Endothelial cell of umbilical vein (primary cell): ENCODE measurements at regions not wholly inside any gene's neighbourhood (a gene's known extent, or its start where the extent isn't known, plus 50 kb on each side); places are given as distances from the start of the nearest gene placed in this dataset.
A peak's percentile ranks its signal among the peaks of the same experiment; 100 is the strongest.
"Not testable (repeated sequence)": the region's sequence is repeated elsewhere in the genome, so short reads cannot be mapped to it uniquely, and the experiment has no call there.

Experiments
- BruUV-seq: library from RNA; stranded (reverse); fragments of 400-500 nt; replicated peaks from 2 replicates; lab custom pipeline; 2021; lab: Mats Ljungman, UMichigan
- CTCF ChIA-PET: fragments of 300-600, 350-600 bp; sonication (Branson Sonifier 250); formaldehyde crosslinking; loops from one replicate; lab custom pipeline; 2021; ENCODE audit warnings: antibody characterized with exemption, inconsistent platforms; lab: Charles Lee
- POLR2A ChIA-PET: fragments of 300-600, 350-600 bp; sonication (Branson Sonifier 250); formaldehyde crosslinking; loops from one replicate; lab custom pipeline; 2021; ENCODE audit warnings: antibody characterized with exemption, inconsistent platforms; lab: Charles Lee
- DNase-seq: peaks from one replicate; pipeline ENCODE4 v3.0.0-alpha.2; 2011; ENCODE audit warnings: low read depth, low spot score
- FAIRE-seq: peaks from 2 replicates; lab custom pipeline; 2011; peaks lifted over from hg19 to GRCh38; lab: Jason Lieb, UNC
- H2AFZ ChIP-seq: 2 replicates; pipeline ENCODE4 v1.6.0; 2012; ENCODE audit warnings: low read depth, low read length, control low read depth, inconsistent platforms
- H3K27ac ChIP-seq: 2 replicates; pipeline ENCODE4 v1.5.1; 2011; ENCODE audit warnings: low read depth, mild to moderate bottlenecking, control low read depth, low read length, moderate library complexity; ENCODE audit not compliant: insufficient read depth
- H3K27me3 ChIP-seq, 2 experiments: 2 replicates each; pipeline versions ENCODE4 v1.6.0 to v1.6.1; 2011; ENCODE audit warnings: low read length in 2 of 2, mixed read lengths in 1 of 2; ENCODE audit not compliant: control insufficient read depth in 2 of 2, insufficient read depth in 2 of 2
- H3K36me3 ChIP-seq, 2 experiments: 2 replicates in 1 of 2; 3 replicates in 1 of 2; pipeline ENCODE4 v1.5.1; 2011; ENCODE audit warnings: low read length in 2 of 2, mild to moderate bottlenecking in 1 of 2, moderate library complexity in 1 of 2; ENCODE audit not compliant: control insufficient read depth in 2 of 2, insufficient read depth in 2 of 2; ENCODE audit errors: extremely low read depth in 1 of 2
- H3K4me1 ChIP-seq: 3 replicates; pipeline ENCODE4 v1.5.1; 2011; ENCODE audit warnings: mild to moderate bottlenecking, low read length; ENCODE audit not compliant: control insufficient read depth, insufficient read depth; ENCODE audit errors: extremely low read depth
- H3K4me2 ChIP-seq: 2 replicates; pipeline ENCODE4 v1.6.1; 2011; ENCODE audit warnings: low read length, control low read depth, mixed read lengths; ENCODE audit not compliant: insufficient read depth
- H3K4me3 ChIP-seq, 3 experiments: fragments of 200-600 bp in 1 of 3; sonication (generic), shearing (Covaris generic) in 1 of 3; replicated peaks in 1 of 3; 2 replicates each; pipeline ENCODE4 v1.5.1; 2011 to 2016; ENCODE audit warnings: control low read depth in 3 of 3, low read length in 3 of 3, mild to moderate bottlenecking in 2 of 3, inconsistent platforms in 1 of 3, low read depth in 1 of 3, moderate library complexity in 1 of 3; ENCODE audit not compliant: insufficient read depth in 1 of 3
- H3K79me2 ChIP-seq: 2 replicates; pipeline ENCODE4 v1.6.0; 2012; ENCODE audit warnings: low read length, inconsistent platforms; ENCODE audit not compliant: control insufficient read depth, insufficient read depth
- H3K9ac ChIP-seq: replicated peaks from 2 replicates; pipeline ENCODE3; 2011; ENCODE audit warnings: low read length, control low read depth; ENCODE audit not compliant: insufficient read depth; ENCODE audit errors: extremely low read depth
- H3K9me1 ChIP-seq: replicated peaks from 3 replicates; pipeline ENCODE4 v1.6.0; 2011; ENCODE audit warnings: mild to moderate bottlenecking, low read length; ENCODE audit not compliant: control insufficient read depth, insufficient read depth; ENCODE audit errors: extremely low read depth
- H3K9me3 ChIP-seq: replicated peaks from 2 replicates; pipeline ENCODE4 v1.5.1; 2012; ENCODE audit warnings: low read length, inconsistent platforms; ENCODE audit not compliant: control insufficient read depth, insufficient read depth
- H4K20me1 ChIP-seq: replicated peaks from 2 replicates; pipeline ENCODE3; 2011; ENCODE audit warnings: mild to moderate bottlenecking, low read length; ENCODE audit not compliant: control insufficient read depth, insufficient read depth; ENCODE audit errors: extremely low read depth
- CTCF ChIP-seq, 2 donors: IDR thresholded peaks; 1 replicate in 1 of 2; 2 replicates in 1 of 2; pipeline ENCODE4 v1.5.1; 2011; ENCODE audit warnings: low read length in 2 of 2, mild to moderate bottlenecking in 2 of 2, moderate library complexity in 2 of 2, control low read depth in 1 of 2, inconsistent platforms in 1 of 2, low read depth in 1 of 2; ENCODE audit not compliant: insufficient read depth in 1 of 2; ENCODE audit errors: extremely low read depth in 1 of 2
- EZH2 ChIP-seq: IDR thresholded peaks from 2 replicates; pipeline ENCODE4 v1.6.1; 2012; ENCODE audit warnings: borderline replicate concordance, low read depth, mild to moderate bottlenecking, moderate library complexity, low read length, inconsistent platforms; ENCODE audit not compliant: severe bottlenecking
- FOS ChIP-seq: IDR thresholded peaks from 2 replicates; pipeline ENCODE4 v1.6.1; 2011; ENCODE audit warnings: mild to moderate bottlenecking, low read length, moderate library complexity, borderline replicate concordance; ENCODE audit not compliant: insufficient read depth
- GATA2 ChIP-seq: IDR thresholded peaks from 2 replicates; pipeline ENCODE4 v1.7.0; 2011; ENCODE audit warnings: low read depth, mild to moderate bottlenecking, moderate library complexity, mixed read lengths, low read length; ENCODE audit not compliant: insufficient read length, insufficient read depth
- JUN ChIP-seq: IDR thresholded peaks from 2 replicates; pipeline ENCODE4 v1.6.1; 2011; ENCODE audit warnings: borderline replicate concordance, low read depth; ENCODE audit not compliant: insufficient read length, insufficient read depth
- MAX ChIP-seq: IDR thresholded peaks from 2 replicates; pipeline ENCODE4 v1.6.1; 2011; ENCODE audit not compliant: insufficient read depth, insufficient read length
- MYC ChIP-seq: IDR thresholded peaks from one replicate; pipeline ENCODE4 v1.6.1; 2011; ENCODE audit warnings: mild to moderate bottlenecking, low read depth, low read length
- POLR2A ChIP-seq: IDR thresholded peaks from 2 replicates; pipeline ENCODE4 v1.6.1; 2012; ENCODE audit warnings: low read depth, mild to moderate bottlenecking, control low read depth, low read length
- POLR2AphosphoS5 ChIP-seq: IDR thresholded peaks from 2 replicates; pipeline ENCODE4 v1.6.1; 2012; ENCODE audit warnings: low read depth, mild to moderate bottlenecking, control low read depth, low read length, moderate library complexity; ENCODE audit not compliant: insufficient read depth
- dilution Hi-C: fragments of 300-500 bp; cut with MboI; formaldehyde crosslinking; loops from one replicate; pipeline ENCODE4 v1.15.0; 2019; ENCODE audit warnings: low sequenced_read_pairs; ENCODE audit not compliant: extremely low pct_ligation_motif_present
- intact Hi-C: fragments of 100-400 bp; cut with micrococcal nuclease; formaldehyde crosslinking; loops from one replicate; pipeline ENCODE4 v1.10.0; 2022

DNA sequence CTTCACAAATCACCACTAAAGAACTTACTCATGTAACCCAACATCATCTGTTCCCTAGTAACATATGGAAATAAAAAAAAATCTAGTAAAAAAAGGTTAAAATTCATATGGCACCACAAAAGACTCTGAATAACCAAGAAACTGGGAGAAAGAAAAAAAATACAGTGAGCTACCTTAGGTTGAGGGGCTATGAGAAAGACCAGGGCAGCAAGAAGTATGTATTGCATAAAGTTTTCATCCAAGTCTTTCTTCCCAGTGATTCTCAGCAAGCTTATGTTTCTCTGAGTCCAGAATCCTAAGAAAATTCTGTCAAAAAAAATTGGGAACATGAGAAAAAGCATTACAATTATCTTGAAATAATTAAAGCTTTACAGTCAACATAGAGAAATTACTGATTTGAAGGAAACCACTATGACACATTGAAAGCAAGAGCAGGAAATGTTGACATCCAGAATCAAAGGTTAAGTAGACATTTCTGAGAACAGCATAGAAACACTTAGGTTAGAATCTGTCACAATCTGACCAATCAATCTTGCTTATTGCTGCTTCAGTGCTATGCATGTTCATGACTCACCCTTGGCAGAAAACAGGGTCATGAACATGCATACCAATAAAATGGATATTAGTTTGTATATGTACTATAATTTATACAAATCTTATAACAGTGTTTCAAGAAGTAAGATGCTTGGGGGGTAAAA is 494.0 kb upstream of the POT1 start:
- dilution Hi-C loops (no loop called here), intact Hi-C loops (loop anchor here (2.0 to 10.0 kb wide), 2 partner anchors 67 to 359 kb away; no protein-coding TSS in a partner anchor)
- TF ChIP-seq POLR2A = no peak
- TF ChIP-seq JUN = peak; percentile 94
- peak; percentile 74 for TF ChIP-seq POLR2AphosphoS5
- TF ChIP-seq GATA2 = peak; percentile 90
- TF ChIP-seq FOS = peak; percentile 93
- no peak for TF ChIP-seq MYC
- TF ChIP-seq CTCF (IDR thresholded peaks at IDR 0.05; ENCODE audit: extremely low read depth in 1 of 2, insufficient read depth in 1 of 2, low read depth in 1 of 2, low read length in 2 of 2) = no peak
- no peak for TF ChIP-seq EZH2
- TF ChIP-seq MAX = no peak
- H3K9me1 ChIP-seq = no peaks in the 10 kb centered on the region
- TSS peak; percentile 54 for BruUV-seq
- H3K36me3 ChIP-seq = no peaks in the 10 kb centered on the region
- no peak overlapping the region for H3K4me3 ChIP-seq
- H3K9me3 ChIP-seq = no peaks in the 10 kb centered on the region
- no peak overlapping the region for H3K9ac ChIP-seq
- ChIA-PET CTCF (interaction anchor here (1.1 to 1.5 kb wide), 3 partner anchors 10 to 363 kb away, joined by 3 to 6 read pairs (median 5); no protein-coding TSS in a partner anchor), POLR2A (no interaction called here)
- H2AFZ ChIP-seq = peak overlapping the region; percentile 35
- H3K4me1 ChIP-seq = peaks cover 21% of the 10 kb centered on the region
- no peaks in the 10 kb centered on the region for H3K27me3 ChIP-seq
- no peaks in the 10 kb centered on the region for H4K20me1 ChIP-seq
- peak overlapping the region; percentile 43 for H3K4me2 ChIP-seq
- peak overlapping the region; percentile 52 for H3K27ac ChIP-seq
- DNase-seq (peak; percentile 94), FAIRE-seq (peak; percentile 94)
- H3K79me2 ChIP-seq = no peaks in the 10 kb centered on the region

DNA sequence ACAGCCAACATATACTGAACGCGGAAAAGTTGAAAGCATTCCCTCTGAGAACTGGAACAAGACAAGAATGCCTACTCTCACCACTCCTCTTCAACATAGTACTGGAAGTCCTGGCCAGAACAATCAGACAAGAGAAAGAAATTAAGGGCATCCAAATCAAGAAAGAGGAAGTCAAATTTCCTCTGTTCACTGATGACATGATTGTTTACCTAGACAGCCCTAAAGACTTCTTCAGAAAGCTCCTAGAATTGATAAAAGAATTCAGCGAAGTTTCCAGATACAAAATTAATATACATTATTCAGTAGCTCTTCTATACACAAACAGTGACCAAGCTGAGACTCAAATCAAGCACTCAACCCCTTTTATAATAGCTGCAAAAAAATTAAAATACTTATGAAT is 491.8 kb upstream of the POT1 start:
- dilution Hi-C loops, H3K79me2 ChIP-seq, FAIRE-seq, H2AFZ ChIP-seq, BruUV-seq, H3K36me3 ChIP-seq, H3K27me3 ChIP-seq, H3K9me3 ChIP-seq, H3K4me2 ChIP-seq, H3K9ac ChIP-seq, DNase-seq, H3K27ac ChIP-seq, POLR2A ChIA-PET, H3K9me1 ChIP-seq, H3K4me3 ChIP-seq, H4K20me1 ChIP-seq: not testable (repeated sequence)
- CTCF ChIA-PET = interaction anchor here (1.8 kb wide), 1 partner anchor 12 kb away, joined by 5 read pairs; no protein-coding TSS in a partner anchor
- intact Hi-C loops = loop anchor here (10.0 kb wide), 1 partner anchor 357 kb away; no protein-coding TSS in a partner anchor
- peaks cover 21% of the 10 kb centered on the region for H3K4me1 ChIP-seq
